HG03064 (cell line): ENCODE measurements at regions not wholly inside any gene's neighbourhood (a gene's known extent, or its start where the extent isn't known, plus 50 kb on each side); places are given as distances from the start of the nearest gene placed in this dataset.

ENCODE experiments used
- ATAC-seq: cut with Tn5 transposase; IDR thresholded peaks from one replicate; pipeline ENCODE4 v1.9.1; 2021; ENCODE audit warnings: low read depth; ENCODE audit not compliant: unreplicated experiment

- no peak for ATAC-seq
Measured at GRCh38 chr2:74036010-74036409, 51.3 kb downstream of the TET3 start.

DNA sequence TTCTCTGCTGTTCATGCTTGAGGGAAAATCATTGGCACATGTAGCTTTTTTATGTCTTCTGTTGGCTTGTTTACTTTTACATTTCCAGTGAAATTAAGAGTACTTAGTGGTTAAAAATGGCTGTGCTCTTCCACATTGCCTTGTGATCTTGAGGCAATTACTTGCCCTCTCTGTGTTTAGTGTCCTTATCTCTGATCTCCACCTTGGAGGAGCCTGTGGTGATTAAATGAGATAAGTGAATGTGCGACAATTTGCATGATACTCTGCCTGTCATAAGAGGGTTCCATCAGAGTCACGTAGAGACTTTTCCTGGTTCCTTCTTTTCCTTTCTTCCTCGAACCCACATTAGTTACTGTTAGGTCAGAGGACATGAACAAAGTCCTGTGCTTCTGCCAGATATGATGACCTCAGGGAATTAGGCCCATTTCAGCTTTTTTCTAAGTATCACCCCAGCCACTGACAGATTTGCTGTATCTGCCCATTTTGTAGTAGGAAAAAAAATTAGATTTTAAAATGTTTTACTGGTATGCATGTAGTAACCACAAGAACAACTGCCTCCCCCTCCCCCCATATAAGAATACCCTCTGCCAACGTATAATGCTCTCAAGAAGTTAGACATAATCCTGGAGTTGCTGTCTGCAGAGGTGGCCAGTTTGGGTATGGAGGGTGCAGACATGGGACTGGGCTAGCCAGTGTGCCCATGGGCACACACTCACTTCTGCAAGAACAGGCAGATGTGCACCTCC, 51.9 kb downstream of the TET3 start:
- no peak for ATAC-seq

GRCh38 chr2:74037379-74037860, 52.7 kb downstream of the TET3 start:
- peak; percentile 46 for ATAC-seq

- no peak for ATAC-seq
Measured at GRCh38 chr2:74039611-74040010, 54.9 kb downstream of the TET3 start.

DNA sequence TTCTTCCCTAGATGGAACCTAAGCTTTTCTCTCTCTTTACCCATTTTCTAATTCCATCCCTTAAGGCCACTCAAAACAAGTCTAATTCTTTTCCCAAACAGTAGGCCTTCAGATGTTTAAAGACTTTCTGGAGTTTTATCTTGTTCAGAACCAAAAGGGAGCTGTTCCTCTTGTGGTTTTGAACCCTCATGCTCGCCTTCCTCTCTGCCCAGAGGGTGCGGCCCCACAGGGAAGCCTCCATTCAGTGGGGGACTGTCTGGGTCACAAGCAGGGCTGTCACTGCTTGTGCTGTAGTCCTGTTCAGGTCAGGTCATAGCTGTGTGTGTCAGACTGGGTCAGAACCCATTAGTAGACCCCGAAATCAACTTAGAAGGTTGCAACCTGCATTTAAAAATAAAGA, 56.5 kb downstream of the TET3 start:
- no peak for ATAC-seq

DNA sequence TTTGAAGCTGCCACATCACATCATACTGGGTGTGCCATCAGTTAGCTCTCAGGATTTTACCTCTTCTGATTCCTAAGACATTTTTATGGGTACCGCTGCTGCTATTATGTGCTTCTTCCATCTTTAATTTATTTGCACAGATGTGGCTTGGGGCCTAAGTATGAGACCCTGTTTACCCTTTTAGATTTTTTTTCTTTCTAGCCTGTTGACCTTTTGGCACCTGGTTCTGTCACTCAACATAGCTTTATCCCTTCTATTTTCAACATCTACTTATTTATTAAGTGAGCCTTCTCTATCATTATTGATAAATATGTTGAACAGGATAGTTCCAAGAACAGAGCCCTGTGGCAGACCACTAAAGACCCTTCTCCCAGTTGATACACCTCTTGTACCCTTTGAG, 57.0 kb downstream of the TET3 start:
- ATAC-seq, result no peak

DNA sequence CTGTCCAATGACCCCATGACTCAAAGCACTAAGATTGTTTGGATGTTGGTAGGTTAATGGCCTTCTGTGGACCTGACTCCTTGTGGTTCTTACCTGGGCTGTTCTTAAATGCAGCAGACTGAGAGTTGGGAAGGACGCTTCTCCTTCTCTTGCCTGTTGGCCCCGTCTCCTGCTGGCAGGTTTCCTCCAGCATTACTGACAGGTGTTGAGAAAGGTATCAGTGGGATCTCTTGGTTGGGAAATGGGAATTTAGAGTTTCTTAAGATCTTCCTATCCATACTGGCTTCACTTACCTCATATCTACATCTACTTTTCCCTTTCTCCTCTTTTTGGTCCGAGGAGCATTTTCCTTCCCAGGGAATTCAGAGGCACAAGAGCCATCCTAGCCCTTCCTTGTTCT, 57.9 kb downstream of the TET3 start:
- no peak for ATAC-seq

GRCh38 chr2:74043345-74044329, 58.9 kb downstream of the TET3 start:
- no peak for ATAC-seq

GRCh38 chr2:74044999-74045398, 60.3 kb downstream of the TET3 start:
- ATAC-seq, result no peak

DNA sequence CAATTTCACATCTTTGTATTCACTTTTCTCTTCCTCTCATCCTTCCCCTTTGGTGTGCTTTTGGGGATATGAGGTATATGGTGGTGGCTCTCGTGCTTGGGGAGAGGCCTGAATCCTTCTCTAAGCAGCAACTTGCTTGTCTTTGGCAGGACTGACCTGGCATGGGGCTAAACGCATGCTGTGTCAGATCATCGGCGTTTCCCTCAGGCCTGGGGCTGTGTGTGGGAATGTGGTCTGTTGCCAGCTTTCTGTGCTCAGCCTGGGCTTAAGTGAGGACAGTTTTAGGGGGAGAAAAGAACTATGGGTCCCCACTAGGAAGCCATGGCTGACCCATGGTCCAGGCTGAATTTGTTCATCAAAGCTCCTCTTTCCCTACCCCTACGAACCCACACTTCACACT, 60.7 kb downstream of the TET3 start:
- ATAC-seq, result no peak

DNA sequence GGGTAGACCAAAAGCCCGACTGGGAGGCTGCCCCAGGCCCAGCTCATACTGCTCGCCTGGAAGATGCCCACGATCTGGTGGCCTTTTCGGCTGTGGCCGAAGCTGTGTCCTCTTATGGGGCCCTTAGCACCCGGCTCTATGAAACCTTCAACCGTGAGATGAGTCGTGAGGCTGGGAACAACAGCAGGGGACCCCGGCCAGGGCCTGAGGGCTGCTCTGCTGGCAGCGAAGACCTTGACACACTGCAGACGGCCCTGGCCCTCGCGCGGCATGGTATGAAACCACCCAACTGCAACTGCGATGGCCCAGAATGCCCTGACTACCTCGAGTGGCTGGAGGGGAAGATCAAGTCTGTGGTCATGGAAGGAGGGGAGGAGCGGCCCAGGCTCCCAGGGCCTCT, 61.7 kb downstream of the TET3 start:
- ATAC-seq, result no peak

DNA sequence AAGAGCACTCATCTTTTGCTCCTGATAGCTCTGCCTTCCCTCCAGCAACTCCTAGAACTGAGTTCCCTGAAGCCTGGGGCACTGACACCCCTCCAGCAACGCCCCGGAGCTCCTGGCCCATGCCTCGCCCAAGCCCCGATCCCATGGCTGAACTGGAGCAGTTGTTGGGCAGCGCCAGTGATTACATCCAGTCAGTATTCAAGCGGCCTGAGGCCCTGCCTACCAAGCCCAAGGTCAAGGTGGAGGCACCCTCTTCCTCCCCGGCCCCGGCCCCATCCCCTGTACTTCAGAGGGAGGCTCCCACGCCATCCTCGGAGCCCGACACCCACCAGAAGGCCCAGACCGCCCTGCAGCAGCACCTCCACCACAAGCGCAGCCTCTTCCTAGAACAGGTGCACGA, 62.4 kb downstream of the TET3 start:
- no peak for ATAC-seq

DNA sequence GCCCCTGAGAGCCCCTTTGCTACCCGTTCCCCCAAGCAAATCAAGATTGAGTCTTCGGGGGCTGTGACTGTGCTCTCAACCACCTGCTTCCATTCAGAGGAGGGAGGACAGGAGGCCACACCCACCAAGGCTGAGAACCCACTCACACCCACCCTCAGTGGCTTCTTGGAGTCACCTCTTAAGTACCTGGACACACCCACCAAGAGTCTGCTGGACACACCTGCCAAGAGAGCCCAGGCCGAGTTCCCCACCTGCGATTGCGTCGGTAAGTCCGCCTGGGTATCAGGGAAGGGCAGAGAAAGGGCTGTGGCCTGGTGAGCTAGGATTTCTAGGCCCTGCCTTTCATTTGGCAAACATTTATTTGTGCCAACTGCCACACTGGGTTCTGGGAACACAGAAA, 63.4 kb downstream of the TET3 start:
- ATAC-seq, result no peak

- no peak for ATAC-seq
Measured at GRCh38 chr2:74048843-74049519, 64.3 kb downstream of the TET3 start.

DNA sequence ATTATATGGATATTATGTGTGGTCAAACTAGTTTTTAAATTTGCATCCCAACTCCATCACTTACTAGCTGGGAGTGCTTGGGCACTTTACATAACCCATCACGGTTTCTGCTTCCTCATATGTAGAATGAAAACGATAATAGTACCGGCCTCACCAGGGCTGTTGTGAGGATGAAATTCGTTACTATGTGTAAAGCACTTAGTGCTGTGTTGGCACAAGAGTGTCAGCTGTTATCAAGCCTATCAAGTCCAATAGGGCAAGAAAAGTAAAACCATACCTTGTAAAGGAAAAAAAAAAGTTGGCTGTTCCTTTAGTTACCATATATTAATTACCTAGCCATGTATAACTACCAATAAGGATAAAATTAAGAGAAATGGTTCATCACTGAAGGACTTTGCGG, 65.4 kb downstream of the TET3 start:
- ATAC-seq, result no peak

DNA sequence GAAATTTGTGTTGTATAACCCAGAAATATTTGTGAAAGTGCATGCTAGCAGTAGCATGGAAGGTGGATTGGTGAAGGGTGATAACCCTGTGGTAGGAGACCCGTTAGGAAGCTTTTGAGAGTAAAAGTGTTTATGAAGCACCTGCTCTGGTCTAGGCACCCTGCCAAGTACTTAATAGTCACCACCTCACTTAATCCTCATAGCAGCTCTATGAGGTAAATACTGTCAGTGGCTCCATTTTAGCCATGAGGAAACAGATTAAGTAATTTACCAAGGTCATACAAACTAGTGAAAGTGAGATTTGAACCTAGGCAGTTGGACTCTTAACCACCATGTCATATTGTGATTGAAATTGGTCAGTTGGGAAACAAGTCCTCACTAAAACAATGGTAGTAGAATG, 66.8 kb downstream of the TET3 start:
- no peak for ATAC-seq

DNA sequence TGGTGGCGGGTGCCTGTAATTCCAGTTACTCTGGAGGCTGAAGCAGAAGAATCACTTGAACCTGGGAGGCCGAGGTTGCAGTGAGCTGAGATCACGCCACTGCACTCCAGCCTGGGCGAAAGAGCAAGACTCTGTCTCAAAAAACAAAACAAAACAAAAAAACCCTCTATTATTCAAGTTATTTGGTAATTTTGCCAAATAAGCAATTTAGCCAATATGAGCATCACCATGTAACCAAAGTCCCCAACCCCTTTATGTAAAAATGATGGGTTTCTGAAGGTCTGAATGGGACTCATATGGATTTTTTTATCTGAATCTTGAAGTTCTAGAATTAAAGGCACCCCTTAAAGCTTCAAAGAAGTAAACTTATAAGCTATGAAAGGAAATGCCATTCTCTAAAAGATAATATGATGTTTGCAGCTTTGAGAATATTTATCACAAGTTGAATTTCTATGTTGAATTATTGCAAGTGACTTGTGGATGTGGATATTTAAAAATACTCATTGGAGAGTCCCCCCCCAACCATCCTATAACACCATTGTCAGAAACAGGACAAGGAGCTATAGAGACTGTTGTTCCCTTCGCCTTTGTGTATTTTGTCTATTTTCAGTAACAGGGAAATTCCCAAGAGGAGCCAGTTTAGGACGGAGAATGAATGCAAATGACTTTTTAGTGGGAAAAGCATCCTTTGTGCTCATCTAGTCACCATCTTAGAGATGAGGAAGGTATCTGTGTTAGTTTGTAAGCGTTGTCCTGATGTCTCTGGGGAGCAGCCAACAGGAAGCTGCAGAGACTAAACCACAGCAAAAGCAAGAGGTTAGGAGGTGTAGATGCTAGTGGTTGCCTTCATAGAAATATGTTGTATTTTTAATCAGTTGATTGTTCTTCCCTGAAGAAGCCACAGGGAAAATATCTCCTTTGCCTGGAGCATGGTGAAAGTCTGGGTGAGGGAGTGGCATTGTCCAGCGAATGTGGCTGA, 68.3 kb downstream of the TET3 start:
- ATAC-seq, result peak; percentile 65

- ATAC-seq, result no peak
Measured at GRCh38 chr2:74053959-74054715, 69.4 kb downstream of the TET3 start.

DNA sequence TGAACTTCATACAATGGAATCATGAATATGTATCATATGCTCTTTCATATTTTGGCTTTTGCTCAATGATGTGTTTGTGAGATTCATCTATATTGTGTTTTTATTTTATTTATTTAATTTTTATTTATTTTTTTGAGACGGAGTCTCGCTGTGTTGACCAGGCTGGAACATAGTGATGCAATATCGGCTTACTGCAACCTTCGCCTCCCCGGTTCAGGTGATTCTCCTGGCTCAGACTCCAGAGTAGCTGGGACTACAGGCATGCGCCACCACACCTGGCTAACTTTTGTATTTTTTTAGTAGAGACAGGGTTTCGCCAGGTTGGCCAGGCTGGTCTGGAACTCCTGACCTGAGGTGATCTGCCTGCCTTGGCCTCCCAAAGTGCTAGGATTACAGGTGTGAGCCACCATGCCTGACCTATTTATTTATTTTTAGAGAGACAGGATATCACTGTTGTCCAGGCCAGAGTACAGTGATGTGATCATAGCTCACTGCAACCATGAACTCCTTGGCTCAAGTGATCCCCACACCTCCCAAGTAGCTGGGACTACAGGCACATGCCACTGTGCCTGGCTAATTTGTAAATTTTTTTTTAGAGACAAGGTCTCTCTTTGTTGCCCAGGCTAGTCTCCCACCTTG, 74.5 kb downstream of the TET3 start:
- ATAC-seq, result no peak
